GM23338 (cell line): ENCODE measurements at regions not wholly inside any gene's neighbourhood (a gene's known extent, or its start where the extent isn't known, plus 50 kb on each side); places are given as distances from the start of the nearest gene placed in this dataset.

Experiments
- ATAC-seq: fragments of 200-7000 bp; cut with Tn5 transposase; 3 replicates; pipeline ENCODE4 v1.9.1; 2020
- DNase-seq: peaks from one replicate; pipeline ENCODE4 v3.0.0-alpha.2; 2015; ENCODE audit warnings: low spot score
- H2AFZ ChIP-seq: fragments of 200-600 bp; sonication (generic); 2 replicates; pipeline ENCODE4 v1.8.0; 2016; ENCODE audit warnings: antibody characterized with exemption, mild to moderate bottlenecking, moderate library complexity
- H3F3A ChIP-seq: fragments of 200-600 bp; sonication (generic); replicated peaks from 2 replicates; pipeline ENCODE4 v1.8.0; 2017; ENCODE audit warnings: antibody characterized with exemption, mixed run types, low read depth
- H3K27ac ChIP-seq: fragments of 200-600 bp; sonication (generic); 2 replicates; pipeline ENCODE4 v1.6.1; 2016; ENCODE audit warnings: low read depth
- H3K27me3 ChIP-seq: fragments of 200-600 bp; sonication (generic); 2 replicates; pipeline ENCODE4 v1.8.0; 2016; ENCODE audit warnings: mild to moderate bottlenecking, mixed run types, moderate library complexity; ENCODE audit not compliant: insufficient read depth
- H3K36me3 ChIP-seq: fragments of 200-600 bp; sonication (generic); 2 replicates; pipeline ENCODE4 v1.8.0; 2016; ENCODE audit warnings: mild to moderate bottlenecking; ENCODE audit not compliant: insufficient read depth
- H3K4me1 ChIP-seq: fragments of 200-600 bp; sonication (generic); 2 replicates; pipeline ENCODE4 v1.8.0; 2016; ENCODE audit warnings: mild to moderate bottlenecking, moderate library complexity; ENCODE audit not compliant: insufficient read depth
- H3K4me2 ChIP-seq: fragments of 200-600 bp; sonication (generic); 2 replicates; pipeline ENCODE4 v1.7.1; 2017; ENCODE audit warnings: mixed run types
- H3K4me3 ChIP-seq: fragments of 200-600 bp; sonication (generic); 2 replicates; pipeline ENCODE4 v1.6.1; 2016; ENCODE audit warnings: mixed run types
- H3K79me2 ChIP-seq: fragments of 200-600 bp; sonication (generic); replicated peaks from 2 replicates; pipeline ENCODE4 v1.8.0; 2017; ENCODE audit warnings: mild to moderate bottlenecking; ENCODE audit not compliant: insufficient read depth
- H3K9me2 ChIP-seq: fragments of 200-600 bp; sonication (generic); 2 replicates; pipeline ENCODE4 v1.8.0; 2017; ENCODE audit not compliant: insufficient read depth
- H4K20me1 ChIP-seq: fragments of 200-600 bp; sonication (generic); replicated peaks from 2 replicates; pipeline ENCODE4 v1.8.0; 2017; ENCODE audit warnings: mild to moderate bottlenecking; ENCODE audit not compliant: insufficient read depth
- H3K27ac Mint-ChIP-seq: 2 replicates; pipeline ENCODE4 v1.8.0; 2020; ENCODE audit warnings: inconsistent platforms, mild to moderate bottlenecking, moderate library complexity, mixed read lengths
- H3K27me3 Mint-ChIP-seq: 3 replicates; pipeline ENCODE4 v1.8.0; 2022; ENCODE audit warnings: low read depth, mild to moderate bottlenecking, moderate library complexity, mixed read lengths, inconsistent platforms; ENCODE audit not compliant: insufficient read depth, poor library complexity
- H3K36me3 Mint-ChIP-seq: 3 replicates; pipeline ENCODE4 v1.8.0; 2021; ENCODE audit warnings: low read depth, mild to moderate bottlenecking, inconsistent platforms, moderate library complexity, mixed read lengths
- H3K4me1 Mint-ChIP-seq: 3 replicates; pipeline ENCODE4 v1.8.0; 2020; ENCODE audit warnings: mild to moderate bottlenecking, inconsistent platforms, mixed read lengths
- H3K4me3 Mint-ChIP-seq: 3 replicates; pipeline ENCODE4 v1.8.0; 2021; ENCODE audit warnings: moderate library complexity, mild to moderate bottlenecking, inconsistent platforms, mixed read lengths
- H3K9me3 Mint-ChIP-seq: 3 replicates; pipeline ENCODE4 v1.8.0; 2020; ENCODE audit warnings: moderate library complexity, mild to moderate bottlenecking, inconsistent platforms, mixed read lengths
- CREB1 ChIP-seq: fragments of 250-450 bp; sonication (Bioruptor Pico); IDR thresholded peaks from 2 replicates; pipeline ENCODE4 v1.5.0; 2020; ENCODE audit warnings: low read depth, mild to moderate bottlenecking, moderate library complexity
- CTCF ChIP-seq, 2 experiments: fragments of 200-600 bp in 1 of 2; sonication (generic) in 1 of 2; conservative IDR thresholded peaks; 2 replicates each; pipeline versions ENCODE4 v1.5.1 to v1.6.1; 2016 to 2017; ENCODE audit warnings: antibody characterized with exemption in 2 of 2, low read depth in 2 of 2, mild to moderate bottlenecking in 2 of 2, moderate library complexity in 1 of 2
- ETS1 ChIP-seq: IDR thresholded peaks from 2 replicates; pipeline ENCODE4 v1.6.1; 2016; ENCODE audit warnings: antibody characterized with exemption
- EZH2 ChIP-seq: fragments of 200-600 bp; sonication (generic); IDR thresholded peaks from one replicate; pipeline ENCODE4 v1.8.0; 2017; ENCODE audit warnings: antibody characterized with exemption, mild to moderate bottlenecking, low read depth; ENCODE audit not compliant: unreplicated experiment
- EZH2phosphoT487 ChIP-seq: fragments of 200-600 bp; sonication (generic); IDR thresholded peaks from one replicate; pipeline ENCODE4 v1.8.1; 2018; ENCODE audit warnings: antibody characterized with exemption; ENCODE audit not compliant: unreplicated experiment
- JUNB ChIP-seq: IDR thresholded peaks from one replicate; pipeline ENCODE4 v1.6.1; 2016; ENCODE audit warnings: antibody characterized with exemption; ENCODE audit not compliant: unreplicated experiment
- NANOG ChIP-seq: IDR thresholded peaks from 2 replicates; pipeline ENCODE4 v1.6.1; 2016; ENCODE audit warnings: antibody characterized with exemption, borderline replicate concordance
- REST ChIP-seq: IDR thresholded peaks from one replicate; pipeline ENCODE4 v1.6.1; 2018; ENCODE audit warnings: antibody characterized with exemption; ENCODE audit not compliant: unreplicated experiment
- STAT1 ChIP-seq: IDR thresholded peaks from one replicate; pipeline ENCODE4 v1.6.1; 2016; ENCODE audit warnings: antibody characterized with exemption; ENCODE audit not compliant: unreplicated experiment
- ZNF114 ChIP-seq: fragments of 250-450 bp; sonication (Bioruptor Pico); IDR thresholded peaks from 2 replicates; pipeline ENCODE4 v1.5.0; 2020; ENCODE audit warnings: mild to moderate bottlenecking, moderate library complexity
- ZNF331 ChIP-seq: fragments of 250-450 bp; sonication (Bioruptor Pico); IDR thresholded peaks from 2 replicates; pipeline ENCODE4 v1.5.0; 2020; ENCODE audit warnings: low read depth, mild to moderate bottlenecking, moderate library complexity

- Mint-ChIP-seq H3K27me3 (peaks cover 3% of the 10 kb centered on the region), H3K27ac (no peak overlapping the region), H3K4me3 (no peak overlapping the region), H3K4me1 (no peaks in the 10 kb centered on the region; the same call in 2 of the 3 replicates), H3K36me3 (no peaks in the 10 kb centered on the region), H3K9me3 (no peaks in the 10 kb centered on the region; the same call in 2 of the 3 replicates)
- ATAC-seq (no peak), DNase-seq (no peak)
- H3K4me1 ChIP-seq = no peaks in the 10 kb centered on the region
- no peak overlapping the region for H3K27ac ChIP-seq
- no peaks in the 10 kb centered on the region for H3K36me3 ChIP-seq
- no peak for TF ChIP-seq EZH2phosphoT487
- TF ChIP-seq EZH2 = no peak
- no peak for TF ChIP-seq ETS1
- TF ChIP-seq STAT1 = no peak
- no peak for TF ChIP-seq CTCF (conservative IDR thresholded peaks at IDR 0.05; ENCODE audit: low read depth in 2 of 2)
- no peak for TF ChIP-seq ZNF331
- TF ChIP-seq ZNF114 = no peak
- TF ChIP-seq JUNB = no peak
- TF ChIP-seq NANOG = no peak
- TF ChIP-seq CREB1 (CRISPR knock-in tag) = no peak
- TF ChIP-seq REST = no peak
- H3K27me3 ChIP-seq = no peaks in the 10 kb centered on the region
- no peak overlapping the region for H3K4me3 ChIP-seq
- H3K4me2 ChIP-seq = no peak overlapping the region
- no peaks in the 10 kb centered on the region for H4K20me1 ChIP-seq
- H3K79me2 ChIP-seq = no peaks in the 10 kb centered on the region
- H3K9me2 ChIP-seq = no peaks in the 10 kb centered on the region
- H3F3A ChIP-seq = no peaks in the 10 kb centered on the region
- 0 out of 2 replicates have a peak overlapping the region, but pooled peaks have one; percentile 18 for H2AFZ ChIP-seq
These were observed 116.4 kb upstream of the LYZL2 start for GRCh38 chr10:30745953-30746352.
